ENCODE measurements at regions not wholly inside any gene's neighbourhood (a gene's known extent, or its start where the extent isn't known, plus 50 kb on each side); places are given as distances from the start of the nearest gene placed in this dataset.

GRCh38 chr13:50550151-50550550 lies 293.3 kb downstream of the DLEU7 start:
- Mint-ChIP-seq H3K9me3 (peaks cover 8% of the 10 kb centered on the region), H3K4me3 (no peak overlapping the region), H3K27ac (no peak overlapping the region), H3K27me3 (no peaks in the 10 kb centered on the region), H3K4me1 (ENCODE audit: low read depth) (peaks cover 6% of the 10 kb centered on the region), H3K36me3 (ENCODE audit: low read depth) (no peaks in the 10 kb centered on the region)
- intact Hi-C loops (cut with micrococcal nuclease): no loop called here

DNA sequence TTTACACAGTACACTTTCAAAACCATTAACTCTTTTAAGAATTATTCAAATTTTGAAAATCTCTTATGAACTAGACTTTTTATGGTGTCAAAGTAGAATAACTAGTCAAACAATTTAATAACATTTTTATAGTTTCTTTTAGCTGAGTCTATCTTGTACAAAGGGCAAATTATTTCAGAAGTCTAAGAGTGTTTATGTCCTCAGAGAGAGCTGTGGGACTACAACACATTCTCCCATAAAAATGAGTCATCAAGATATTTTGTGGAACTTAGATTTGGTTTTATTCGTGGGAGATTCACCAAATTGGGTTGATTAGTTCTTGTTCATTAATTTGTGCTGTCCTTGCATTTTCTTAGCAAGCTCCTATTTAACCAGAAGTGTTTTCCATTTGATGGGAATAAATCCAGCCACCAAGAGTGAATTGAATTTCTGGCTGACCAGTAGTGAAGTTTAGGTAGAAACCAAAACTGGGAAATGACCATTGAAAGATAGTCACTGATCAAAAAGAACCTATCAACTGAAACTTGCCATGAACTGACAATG lies 291.0 kb downstream of the DLEU7 start:
- intact Hi-C loops (cut with micrococcal nuclease): no loop called here
- no peaks in the 10 kb centered on the region for H3K36me3 Mint-ChIP-seq (ENCODE audit: low read depth)

GRCh38 chr13:50561739-50562138 lies 281.8 kb downstream of the DLEU7 start:
- H3K27ac Mint-ChIP-seq: no peak overlapping the region
- H3K27me3 Mint-ChIP-seq: no peaks in the 10 kb centered on the region
- no peaks in the 10 kb centered on the region for H3K4me1 Mint-ChIP-seq (ENCODE audit: low read depth)
- no peaks in the 10 kb centered on the region for H3K36me3 Mint-ChIP-seq (ENCODE audit: low read depth)
- peaks cover 7% of the 10 kb centered on the region for H3K9me3 Mint-ChIP-seq
- no peak overlapping the region for H3K4me3 Mint-ChIP-seq
- intact Hi-C loops (cut with micrococcal nuclease): no loop called here

More for the DNA sequence above, 291.0 kb downstream of the DLEU7 start:
- Mint-ChIP-seq H3K4me3 (no peak overlapping the region), H3K9me3 (peaks cover 8% of the 10 kb centered on the region), H3K4me1 (ENCODE audit: low read depth) (peaks cover 6% of the 10 kb centered on the region), H3K27me3 (no peaks in the 10 kb centered on the region), H3K27ac (no peak overlapping the region)

DNA sequence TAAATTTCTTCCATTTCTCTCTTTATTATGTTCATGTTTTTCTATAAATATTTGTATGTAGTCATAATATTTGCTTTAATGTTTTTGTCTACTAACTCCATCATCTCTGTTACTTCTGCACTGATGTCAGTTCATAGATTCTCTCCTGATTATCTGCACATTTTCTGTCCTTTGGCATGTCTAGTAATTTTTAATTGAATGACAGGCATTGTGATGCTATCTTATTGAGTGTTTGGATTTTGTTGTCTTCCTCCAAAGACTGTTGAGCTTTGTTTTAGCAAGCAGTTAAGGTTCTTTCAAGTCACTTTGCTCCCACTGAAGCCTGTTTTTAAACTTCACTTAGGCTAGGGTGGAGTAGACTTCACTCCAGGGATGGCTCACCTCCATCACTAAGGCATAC lies 276.8 kb downstream of the DLEU7 start:
- no peaks in the 10 kb centered on the region for H3K4me1 Mint-ChIP-seq (ENCODE audit: low read depth)
- H3K27ac Mint-ChIP-seq: no peak overlapping the region
- H3K36me3 Mint-ChIP-seq (ENCODE audit: low read depth): no peaks in the 10 kb centered on the region
- H3K4me3 Mint-ChIP-seq: no peak overlapping the region
- intact Hi-C loops (cut with micrococcal nuclease): no loop called here
- H3K27me3 Mint-ChIP-seq: no peaks in the 10 kb centered on the region
- H3K9me3 Mint-ChIP-seq: peaks cover 15% of the 10 kb centered on the region

- H3K9me3 Mint-ChIP-seq: peaks cover 4% of the 10 kb centered on the region
- no peaks in the 10 kb centered on the region for H3K27me3 Mint-ChIP-seq
- H3K27ac Mint-ChIP-seq: no peak overlapping the region
- H3K4me3 Mint-ChIP-seq: no peak overlapping the region
- H3K36me3 Mint-ChIP-seq (ENCODE audit: low read depth): no peaks in the 10 kb centered on the region
- H3K4me1 Mint-ChIP-seq (ENCODE audit: low read depth): no peaks in the 10 kb centered on the region
- intact Hi-C loops (cut with micrococcal nuclease): no loop called here
Observed at GRCh38 chr13:50572129-50572528, 271.4 kb downstream of the DLEU7 start.

DNA sequence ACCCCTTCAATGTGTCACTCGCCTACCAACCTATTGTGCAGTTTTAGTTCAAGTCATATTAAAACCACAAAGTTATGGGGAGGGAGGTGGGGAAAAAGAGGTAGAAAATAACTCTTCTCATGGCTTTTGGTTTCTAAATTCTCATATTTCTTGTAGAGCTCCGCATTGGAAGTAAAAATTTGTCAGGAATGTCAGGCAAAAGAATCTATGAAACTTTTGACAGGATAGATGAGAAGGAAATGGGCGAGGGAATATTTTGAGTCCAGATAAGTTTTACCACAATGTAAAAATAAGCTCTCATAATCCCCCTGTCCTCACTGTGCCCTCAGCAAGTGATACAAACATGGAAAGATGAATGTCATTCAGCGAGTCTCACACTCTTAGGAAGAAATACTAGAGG lies 270.4 kb downstream of the DLEU7 start:
- H3K4me3 Mint-ChIP-seq: no peak overlapping the region
- intact Hi-C loops (cut with micrococcal nuclease): no loop called here
- no peaks in the 10 kb centered on the region for H3K9me3 Mint-ChIP-seq
- no peaks in the 10 kb centered on the region for H3K36me3 Mint-ChIP-seq (ENCODE audit: low read depth)
- no peaks in the 10 kb centered on the region for H3K27me3 Mint-ChIP-seq
- H3K4me1 Mint-ChIP-seq (ENCODE audit: low read depth): no peaks in the 10 kb centered on the region
- no peak overlapping the region for H3K27ac Mint-ChIP-seq

DNA sequence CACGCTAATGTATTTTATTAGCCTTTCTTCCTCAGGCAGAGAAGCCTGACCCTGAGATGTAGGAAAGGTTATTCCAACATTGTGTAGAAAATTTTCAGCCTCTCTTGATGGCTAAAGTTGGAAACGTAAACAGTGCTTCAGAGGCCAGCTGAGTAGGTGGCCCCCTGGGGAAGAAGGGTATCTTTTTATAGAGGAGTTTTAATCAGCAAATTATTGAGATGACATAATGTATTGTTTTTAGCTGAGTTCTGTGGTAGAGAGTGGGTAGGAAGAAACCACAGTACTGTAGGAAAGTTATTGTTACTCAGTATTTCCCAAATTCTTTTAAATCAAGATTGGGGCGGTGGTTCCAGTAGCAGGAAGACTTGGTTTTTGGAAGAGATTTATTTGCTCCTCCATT lies 268.8 kb downstream of the DLEU7 start:
- no peak overlapping the region for H3K4me3 Mint-ChIP-seq
- H3K4me1 Mint-ChIP-seq (ENCODE audit: low read depth): no peaks in the 10 kb centered on the region
- no peaks in the 10 kb centered on the region for H3K27me3 Mint-ChIP-seq
- no peaks in the 10 kb centered on the region for H3K36me3 Mint-ChIP-seq (ENCODE audit: low read depth)
- no peaks in the 10 kb centered on the region for H3K9me3 Mint-ChIP-seq
- intact Hi-C loops (cut with micrococcal nuclease): no loop called here
- no peak overlapping the region for H3K27ac Mint-ChIP-seq

GRCh38 chr13:50575138-50575537 lies 268.4 kb downstream of the DLEU7 start:
- H3K27ac Mint-ChIP-seq: no peak overlapping the region
- no peaks in the 10 kb centered on the region for H3K4me1 Mint-ChIP-seq (ENCODE audit: low read depth)
- no peaks in the 10 kb centered on the region for H3K9me3 Mint-ChIP-seq

DNA sequence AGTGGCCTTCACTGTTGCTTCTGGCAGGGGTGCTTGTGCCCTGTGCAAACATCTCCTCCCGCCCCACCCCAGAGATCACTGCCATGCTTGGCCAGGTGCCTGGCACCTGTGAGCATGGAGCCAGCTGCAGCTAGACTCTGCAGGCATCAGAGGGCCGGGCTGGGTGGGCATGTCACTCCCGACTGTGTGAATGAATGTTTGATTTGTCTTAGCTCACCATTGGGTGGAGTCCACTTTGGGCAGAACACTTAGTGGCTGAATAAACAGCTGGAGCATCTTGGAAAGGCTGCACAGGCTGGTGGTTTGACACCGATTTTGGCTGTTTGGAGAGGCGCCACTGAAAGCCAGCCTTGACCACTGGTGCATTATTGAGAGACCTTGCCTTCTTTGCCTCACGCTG lies 267.3 kb downstream of the DLEU7 start:
- H3K27ac Mint-ChIP-seq: no peak overlapping the region
- H3K27me3 Mint-ChIP-seq: no peaks in the 10 kb centered on the region
- intact Hi-C loops (cut with micrococcal nuclease): no loop called here
- no peaks in the 10 kb centered on the region for H3K36me3 Mint-ChIP-seq (ENCODE audit: low read depth)
- H3K4me1 Mint-ChIP-seq (ENCODE audit: low read depth): no peaks in the 10 kb centered on the region
- H3K9me3 Mint-ChIP-seq: no peaks in the 10 kb centered on the region
- H3K4me3 Mint-ChIP-seq: no peak overlapping the region

More at GRCh38 chr13:50575138-50575537, 268.4 kb downstream of the DLEU7 start:
- intact Hi-C loops (cut with micrococcal nuclease): no loop called here
- Mint-ChIP-seq H3K4me3 (no peak overlapping the region), H3K27me3 (no peaks in the 10 kb centered on the region), H3K36me3 (ENCODE audit: low read depth) (no peaks in the 10 kb centered on the region)

GRCh38 chr13:50577806-50578205 lies 265.7 kb downstream of the DLEU7 start:
- H3K9me3 Mint-ChIP-seq: no peaks in the 10 kb centered on the region
- no peaks in the 10 kb centered on the region for H3K4me1 Mint-ChIP-seq (ENCODE audit: low read depth)
- H3K27ac Mint-ChIP-seq: no peak overlapping the region
- H3K27me3 Mint-ChIP-seq: no peaks in the 10 kb centered on the region
- intact Hi-C loops (cut with micrococcal nuclease): no loop called here
- no peak overlapping the region for H3K4me3 Mint-ChIP-seq
- no peaks in the 10 kb centered on the region for H3K36me3 Mint-ChIP-seq (ENCODE audit: low read depth)

GRCh38 chr13:50580684-50581305 lies 262.7 kb downstream of the DLEU7 start:
- H3K9me3 Mint-ChIP-seq: no peaks in the 10 kb centered on the region
- no peaks in the 10 kb centered on the region for H3K27me3 Mint-ChIP-seq
- H3K27ac Mint-ChIP-seq: no peak overlapping the region
- no peaks in the 10 kb centered on the region for H3K4me1 Mint-ChIP-seq (ENCODE audit: low read depth)
- no peak overlapping the region for H3K4me3 Mint-ChIP-seq
- intact Hi-C loops (cut with micrococcal nuclease): no loop called here
- H3K36me3 Mint-ChIP-seq (ENCODE audit: low read depth): no peaks in the 10 kb centered on the region

DNA sequence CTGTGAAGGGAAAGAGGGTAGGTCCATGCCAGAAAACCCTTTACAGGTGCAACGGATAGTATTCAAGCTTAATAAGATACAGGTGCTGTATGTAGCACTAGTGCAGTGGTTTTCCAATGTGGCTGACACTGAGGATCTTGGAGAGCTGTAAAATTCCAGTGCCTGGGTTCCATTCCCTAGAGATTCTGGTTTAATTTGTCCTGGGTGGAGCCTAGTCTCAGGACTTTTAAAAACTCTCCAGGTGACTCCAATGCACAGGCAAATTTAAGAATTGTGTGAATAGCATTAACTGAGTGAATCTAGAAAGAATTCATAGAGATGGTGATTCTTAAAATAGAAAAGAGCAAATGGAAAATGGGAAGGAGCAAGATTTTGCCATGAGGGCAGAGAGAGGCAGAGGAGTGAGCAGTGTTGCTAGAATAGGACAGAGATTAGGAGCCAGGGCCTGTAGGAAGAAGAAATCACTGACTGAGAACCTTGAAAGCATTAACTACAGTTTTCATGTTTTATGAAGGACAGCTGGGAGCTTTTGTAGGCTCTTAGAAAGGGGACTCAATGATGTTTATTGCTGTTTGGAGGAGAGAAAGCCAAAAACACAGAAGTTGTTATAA lies 261.8 kb downstream of the DLEU7 start:
- Mint-ChIP-seq H3K27ac (no peak overlapping the region), H3K4me1 (ENCODE audit: low read depth) (peaks cover 1% of the 10 kb centered on the region), H3K36me3 (ENCODE audit: low read depth) (no peaks in the 10 kb centered on the region), H3K27me3 (no peaks in the 10 kb centered on the region), H3K9me3 (no peaks in the 10 kb centered on the region), H3K4me3 (no peak overlapping the region)
- intact Hi-C loops (cut with micrococcal nuclease): no loop called here

DNA sequence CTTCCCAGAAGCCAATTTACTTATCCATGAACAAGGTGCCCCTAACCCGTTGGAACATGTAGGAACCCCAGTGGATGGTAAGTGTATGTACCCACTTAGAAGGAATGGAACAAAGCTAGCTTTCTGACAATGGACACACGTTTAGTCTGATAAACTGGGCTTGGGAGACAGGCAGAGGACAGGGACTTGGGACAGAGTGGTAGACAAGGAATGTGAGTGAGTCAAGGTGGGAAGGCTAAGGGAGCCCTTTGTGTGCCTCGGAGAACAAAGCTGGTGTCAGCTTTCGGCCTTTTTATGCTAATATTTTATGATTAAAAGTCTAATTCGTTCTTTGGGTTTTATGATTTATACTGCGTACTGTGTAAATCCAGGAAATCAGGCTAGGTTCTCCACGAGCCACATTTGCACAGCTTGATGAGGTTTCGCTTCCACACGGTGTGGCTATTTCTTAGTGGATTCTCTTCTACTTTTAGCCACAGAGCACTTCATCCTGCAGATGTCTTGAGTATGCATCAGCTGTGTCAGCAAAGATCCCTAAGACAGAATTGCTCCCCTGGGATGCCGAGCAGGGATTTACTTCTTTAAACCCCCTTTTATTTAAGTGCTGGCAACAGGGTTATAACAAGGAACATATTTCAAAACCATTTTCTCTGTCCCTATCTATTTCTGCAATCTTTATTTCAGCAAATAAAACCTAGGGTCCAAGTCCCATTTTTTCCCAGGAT lies 258.5 kb downstream of the DLEU7 start:
- H3K27ac Mint-ChIP-seq: no peak overlapping the region

DNA sequence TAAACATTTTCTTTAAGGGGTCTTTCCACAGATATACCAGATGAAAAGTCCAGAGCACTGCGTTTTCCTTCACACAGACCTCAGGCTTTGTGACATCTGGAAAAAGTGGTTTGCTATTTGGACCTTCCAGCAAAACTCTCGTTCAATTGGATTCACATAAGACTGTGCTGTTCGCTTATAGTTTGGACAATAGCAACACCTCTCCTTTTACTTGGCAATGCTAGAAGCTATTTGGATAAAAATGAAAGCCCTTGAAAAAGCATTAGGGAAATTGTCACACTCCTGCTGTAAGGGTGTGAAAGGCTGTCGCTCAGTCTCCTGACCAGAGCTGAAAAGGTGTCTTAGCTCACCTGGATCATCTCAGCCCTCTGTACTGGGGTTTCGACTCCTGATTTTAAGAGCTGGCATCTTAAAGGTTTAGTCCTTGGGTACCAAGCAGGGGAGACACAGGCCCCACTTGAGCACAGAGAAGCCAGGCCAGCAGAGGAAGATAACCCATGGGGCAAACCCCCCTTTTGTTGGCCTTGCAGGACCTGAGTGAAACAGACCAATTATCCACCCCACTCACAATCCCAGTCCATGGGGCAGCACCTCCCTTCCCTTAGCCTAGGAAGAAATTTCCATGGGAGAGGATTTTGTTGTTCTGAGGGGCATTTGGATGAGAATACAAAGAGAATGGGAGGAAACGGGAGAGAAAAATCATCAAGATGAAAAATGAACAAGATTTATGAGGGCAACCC lies 257.6 kb downstream of the DLEU7 start:
- H3K36me3 Mint-ChIP-seq (ENCODE audit: low read depth): no peaks in the 10 kb centered on the region
- no peak overlapping the region for H3K27ac Mint-ChIP-seq
- intact Hi-C loops (cut with micrococcal nuclease): no loop called here
- H3K4me3 Mint-ChIP-seq: no peak overlapping the region
- H3K4me1 Mint-ChIP-seq (ENCODE audit: low read depth): peaks cover 17% of the 10 kb centered on the region
- H3K27me3 Mint-ChIP-seq: no peaks in the 10 kb centered on the region
- H3K9me3 Mint-ChIP-seq: no peaks in the 10 kb centered on the region

More for the DNA sequence above, 258.5 kb downstream of the DLEU7 start:
- Mint-ChIP-seq H3K4me1 (ENCODE audit: low read depth) (peaks cover 17% of the 10 kb centered on the region), H3K9me3 (no peaks in the 10 kb centered on the region), H3K4me3 (no peak overlapping the region), H3K36me3 (ENCODE audit: low read depth) (no peaks in the 10 kb centered on the region), H3K27me3 (no peaks in the 10 kb centered on the region)
- intact Hi-C loops (cut with micrococcal nuclease): no loop called here

Data from dendritic cell treated with granulocyte-macrophage colony-stimulating factor and Interleukin-4, amounts not matched to agents 40 ng/mL and 50 ng/mL, for 4 days (primary cell).